Astrocyte (in vitro differentiated cells and primary cell): ENCODE measurements at regions not wholly inside any gene's neighbourhood (a gene's known extent, or its start where the extent isn't known, plus 50 kb on each side); places are given as distances from the start of the nearest gene placed in this dataset.

ENCODE experiments used
- DNase-seq: peaks from one replicate; pipeline ENCODE4 v3.0.0-alpha.2; 2010; ENCODE audit warnings: low read depth
- FAIRE-seq: peaks from 2 replicates; lab custom pipeline; 2011; peaks lifted over from hg19 to GRCh38; lab: Jason Lieb, UNC
- H2AFZ ChIP-seq: 2 replicates; pipeline ENCODE4 v1.6.0; 2012; ENCODE audit warnings: low read depth, low read length, inconsistent platforms
- H3K27ac ChIP-seq: 2 replicates; pipeline ENCODE4 v1.5.1; 2011; ENCODE audit warnings: low read depth, low read length, inconsistent platforms
- H3K27me3 ChIP-seq: 2 replicates; pipeline ENCODE4 v1.6.0; 2011; ENCODE audit warnings: low read length, inconsistent platforms; ENCODE audit not compliant: insufficient read depth
- H3K36me3 ChIP-seq: 2 replicates; pipeline ENCODE4 v1.5.1; 2011; ENCODE audit warnings: low read length, inconsistent platforms; ENCODE audit not compliant: insufficient read depth
- H3K4me1 ChIP-seq: 2 replicates; pipeline ENCODE4 v1.5.1; 2011; ENCODE audit warnings: low read length, inconsistent platforms; ENCODE audit not compliant: insufficient read depth
- H3K4me2 ChIP-seq: 2 replicates; pipeline ENCODE4 v1.6.0; 2012; ENCODE audit warnings: low read length, inconsistent platforms
- H3K4me3 ChIP-seq: 2 replicates; pipeline ENCODE4 v1.5.1; 2011; ENCODE audit warnings: low read depth, mild to moderate bottlenecking, low read length, inconsistent platforms; ENCODE audit not compliant: insufficient read depth
- H3K79me2 ChIP-seq: 2 replicates; pipeline ENCODE4 v1.6.0; 2012; ENCODE audit warnings: mild to moderate bottlenecking, low read length, inconsistent platforms; ENCODE audit not compliant: insufficient read depth
- H3K9ac ChIP-seq: 2 replicates; pipeline ENCODE4 v1.6.0; 2012; ENCODE audit warnings: mild to moderate bottlenecking, low read length, inconsistent platforms
- H3K9me3 ChIP-seq: 2 replicates; pipeline ENCODE4 v1.5.1; 2012; ENCODE audit warnings: low read depth, mild to moderate bottlenecking, low read length, inconsistent platforms; ENCODE audit not compliant: insufficient read depth
- H4K20me1 ChIP-seq: 2 replicates; pipeline ENCODE4 v1.6.0; 2012; ENCODE audit warnings: low read length, inconsistent platforms; ENCODE audit not compliant: insufficient read depth
- H3K27ac Mint-ChIP-seq: one replicate; pipeline ENCODE4 v1.8.0; 2021; ENCODE audit warnings: mild to moderate bottlenecking, mixed read lengths; ENCODE audit not compliant: unreplicated experiment
- H3K27me3 Mint-ChIP-seq: one replicate; pipeline ENCODE4 v1.8.0; 2021; ENCODE audit warnings: low read depth, mixed read lengths; ENCODE audit not compliant: unreplicated experiment
- H3K36me3 Mint-ChIP-seq: one replicate; pipeline ENCODE4 v1.8.0; 2021; ENCODE audit warnings: low read depth, mixed read lengths; ENCODE audit not compliant: unreplicated experiment
- H3K4me1 Mint-ChIP-seq: one replicate; pipeline ENCODE4 v1.8.0; 2021; ENCODE audit warnings: low read depth, mixed read lengths; ENCODE audit not compliant: unreplicated experiment
- H3K4me3 Mint-ChIP-seq: one replicate; pipeline ENCODE4 v1.8.0; 2021; ENCODE audit warnings: mild to moderate bottlenecking, moderate library complexity, mixed read lengths; ENCODE audit not compliant: unreplicated experiment
- H3K9me3 Mint-ChIP-seq: one replicate; pipeline ENCODE4 v1.8.0; 2021; ENCODE audit warnings: mild to moderate bottlenecking, mixed read lengths; ENCODE audit not compliant: unreplicated experiment
- CTCF ChIP-seq: IDR thresholded peaks from 2 replicates; pipeline ENCODE4 v1.5.1; 2011; ENCODE audit warnings: low read depth, mild to moderate bottlenecking, inconsistent platforms, low read length, moderate library complexity; ENCODE audit not compliant: insufficient read depth
- EZH2 ChIP-seq: IDR thresholded peaks from 2 replicates; pipeline ENCODE4 v1.6.1; 2012; ENCODE audit warnings: mild to moderate bottlenecking, low read length, inconsistent platforms; ENCODE audit not compliant: insufficient read depth

DNA sequence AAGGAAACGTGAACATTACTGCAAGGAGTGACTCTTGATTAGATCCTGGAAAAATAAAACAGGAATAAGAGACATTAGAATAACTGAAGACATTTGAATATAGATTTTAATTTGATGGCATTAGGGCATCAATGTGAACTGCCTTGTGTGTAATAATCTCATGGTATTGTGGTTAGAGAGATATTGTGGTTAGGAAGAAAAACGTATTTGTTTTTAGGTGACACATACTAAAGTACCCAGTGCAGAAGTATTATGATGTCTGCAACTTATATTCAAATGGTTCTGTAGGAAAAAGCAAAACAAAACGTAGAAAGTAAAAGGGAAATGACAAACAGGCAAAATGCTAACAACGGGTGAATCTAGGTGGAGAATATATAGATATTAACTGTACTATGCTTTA, 65.9 kb upstream of the OGFRL1 start:
- H2AFZ ChIP-seq = no peak overlapping the region
- no peaks in the 10 kb centered on the region for H3K27me3 Mint-ChIP-seq
- H3K36me3 ChIP-seq = no peaks in the 10 kb centered on the region
- no peak overlapping the region for H3K27ac ChIP-seq
- no peaks in the 10 kb centered on the region for H3K4me1 ChIP-seq
- H3K4me3 Mint-ChIP-seq = no peak overlapping the region
- no peaks in the 10 kb centered on the region for H3K36me3 Mint-ChIP-seq
- no peak overlapping the region for H3K4me3 ChIP-seq
- H3K9ac ChIP-seq = no peak overlapping the region
- H3K9me3 Mint-ChIP-seq = no peaks in the 10 kb centered on the region
- no peaks in the 10 kb centered on the region for H3K27me3 ChIP-seq
- peaks cover 3% of the 10 kb centered on the region for H3K4me1 Mint-ChIP-seq
- no peaks in the 10 kb centered on the region for H3K79me2 ChIP-seq
- DNase-seq (no peak), FAIRE-seq (no peak)
- TF ChIP-seq EZH2 = no peak
- TF ChIP-seq CTCF = no peak
- H3K9me3 ChIP-seq = no peaks in the 10 kb centered on the region
- H3K4me2 ChIP-seq = no peak overlapping the region
- no peak overlapping the region for H3K27ac Mint-ChIP-seq
- H4K20me1 ChIP-seq = no peaks in the 10 kb centered on the region

DNA sequence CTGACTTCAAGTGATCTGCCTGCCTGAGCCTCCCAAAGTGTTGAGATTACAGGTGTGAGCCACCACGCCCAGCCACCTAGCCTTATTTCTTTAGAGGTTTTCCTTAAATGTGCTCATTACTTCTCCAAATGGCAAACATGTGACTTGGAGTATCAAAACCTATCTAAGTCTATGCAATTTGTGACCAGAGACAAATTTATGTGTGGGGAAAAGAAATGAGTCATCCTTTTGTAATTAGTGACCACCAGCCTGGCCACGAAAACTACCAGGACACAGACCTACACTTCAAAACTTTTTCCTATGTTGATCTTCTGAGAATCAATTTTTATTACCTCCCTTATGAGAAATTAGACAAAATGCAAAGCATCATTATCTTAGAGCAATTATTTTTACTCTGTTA, 64.6 kb upstream of the OGFRL1 start:
- Histone ChIP-seq H3K9ac (no peak overlapping the region), H3K27me3 (no peaks in the 10 kb centered on the region), H3K27ac (no peak overlapping the region), H4K20me1 (no peaks in the 10 kb centered on the region), H3K4me3 (no peak overlapping the region), H3K4me1 (no peaks in the 10 kb centered on the region), H3K36me3 (no peaks in the 10 kb centered on the region), H3K4me2 (no peak overlapping the region), H3K9me3 (no peaks in the 10 kb centered on the region), H3K79me2 (no peaks in the 10 kb centered on the region), H2AFZ (no peak overlapping the region)
- no peak overlapping the region for H3K27ac Mint-ChIP-seq
- TF ChIP-seq EZH2 (no peak), CTCF (no peak)
- H3K4me3 Mint-ChIP-seq = no peak overlapping the region
- peak; percentile 6 for DNase-seq
- FAIRE-seq = no peak
- no peaks in the 10 kb centered on the region for H3K9me3 Mint-ChIP-seq
- H3K27me3 Mint-ChIP-seq = no peaks in the 10 kb centered on the region
- H3K4me1 Mint-ChIP-seq = peaks cover 10% of the 10 kb centered on the region
- no peaks in the 10 kb centered on the region for H3K36me3 Mint-ChIP-seq

DNA sequence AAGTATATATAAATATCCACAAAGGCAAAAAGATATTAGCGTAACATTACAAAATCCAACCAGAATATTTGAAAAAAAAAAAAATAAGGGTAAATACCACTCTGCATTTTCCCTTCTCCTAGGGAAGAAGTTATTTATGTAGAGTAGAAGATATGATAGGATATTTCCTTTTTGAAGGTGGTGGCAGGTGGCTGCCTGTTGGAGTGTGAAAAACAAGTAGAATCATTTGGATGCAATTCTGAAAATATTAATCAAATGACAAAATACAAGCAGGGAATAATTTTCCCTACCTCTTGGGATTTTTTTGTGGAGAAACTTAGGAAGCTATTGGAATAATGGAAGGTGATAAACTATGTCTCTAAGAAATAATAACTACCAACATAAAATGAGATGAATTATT, 62.5 kb upstream of the OGFRL1 start:
- Histone ChIP-seq H3K27me3 (no peaks in the 10 kb centered on the region), H3K9ac (no peak overlapping the region), H3K9me3 (no peaks in the 10 kb centered on the region), H3K79me2 (no peaks in the 10 kb centered on the region), H3K4me2 (no peak overlapping the region), H3K4me3 (no peak overlapping the region), H3K27ac (no peak overlapping the region), H4K20me1 (no peaks in the 10 kb centered on the region), H3K36me3 (no peaks in the 10 kb centered on the region), H2AFZ (no peak overlapping the region), H3K4me1 (no peaks in the 10 kb centered on the region)
- peaks cover 10% of the 10 kb centered on the region for H3K4me1 Mint-ChIP-seq
- no peaks in the 10 kb centered on the region for H3K9me3 Mint-ChIP-seq
- DNase-seq = no peak
- H3K27ac Mint-ChIP-seq = no peak overlapping the region
- no peaks in the 10 kb centered on the region for H3K36me3 Mint-ChIP-seq
- TF ChIP-seq CTCF (no peak), EZH2 (no peak)
- H3K27me3 Mint-ChIP-seq = no peaks in the 10 kb centered on the region
- no peak for FAIRE-seq
- no peak overlapping the region for H3K4me3 Mint-ChIP-seq
